DMS53 treated with DMSO at 0.1 percent for 48 hours (cell line): ENCODE measurements at regions not wholly inside any gene's neighbourhood (a gene's known extent, or its start where the extent isn't known, plus 50 kb on each side); places are given as distances from the start of the nearest gene placed in this dataset.

Experiments used
- DNase-seq: peaks from one replicate; lab custom pipeline; 2025; ENCODE audit not compliant: unreplicated experiment; lab: John Stamatoyannopoulos, UW

GRCh38 chr5:5576744-5577143 lies 154.3 kb downstream of the ICE1 start:
- DNase-seq = no peak

GRCh38 chr5:5575461-5575860 lies 153.0 kb downstream of the ICE1 start:
- no peak for DNase-seq

- DNase-seq = no peak
Observed at GRCh38 chr5:5573798-5574380, 151.4 kb downstream of the ICE1 start.

- no peak for DNase-seq
Observed at GRCh38 chr5:5572976-5573797, 150.7 kb downstream of the ICE1 start.

- DNase-seq = no peak
Observed at GRCh38 chr5:5572010-5572865, 149.8 kb downstream of the ICE1 start.

GRCh38 chr5:5570646-5571045 lies 148.2 kb downstream of the ICE1 start:
- DNase-seq = no peak

GRCh38 chr5:5564898-5565297 lies 142.4 kb downstream of the ICE1 start:
- no peak for DNase-seq

- no peak for DNase-seq
Observed at GRCh38 chr5:5560016-5560415, 137.5 kb downstream of the ICE1 start.

GRCh38 chr5:5558638-5559527 lies 136.4 kb downstream of the ICE1 start:
- no peak for DNase-seq

- DNase-seq = no peak
Observed at GRCh38 chr5:5558102-5558501, 135.6 kb downstream of the ICE1 start.

- DNase-seq = no peak
Observed at GRCh38 chr5:5551499-5551898, 129.0 kb downstream of the ICE1 start.

GRCh38 chr5:5546408-5546807 lies 123.9 kb downstream of the ICE1 start:
- DNase-seq = no peak

- no peak for DNase-seq
Observed at GRCh38 chr5:5544094-5544663, 121.7 kb downstream of the ICE1 start.

- no peak for DNase-seq
Observed at GRCh38 chr5:5542654-5543053, 120.2 kb downstream of the ICE1 start.

GRCh38 chr5:5540065-5540464 lies 117.6 kb downstream of the ICE1 start:
- no peak for DNase-seq
